ENCODE measurements at regions not wholly inside any gene's neighbourhood (a gene's known extent, or its start where the extent isn't known, plus 50 kb on each side); places are given as distances from the start of the nearest gene placed in this dataset.

DNA sequence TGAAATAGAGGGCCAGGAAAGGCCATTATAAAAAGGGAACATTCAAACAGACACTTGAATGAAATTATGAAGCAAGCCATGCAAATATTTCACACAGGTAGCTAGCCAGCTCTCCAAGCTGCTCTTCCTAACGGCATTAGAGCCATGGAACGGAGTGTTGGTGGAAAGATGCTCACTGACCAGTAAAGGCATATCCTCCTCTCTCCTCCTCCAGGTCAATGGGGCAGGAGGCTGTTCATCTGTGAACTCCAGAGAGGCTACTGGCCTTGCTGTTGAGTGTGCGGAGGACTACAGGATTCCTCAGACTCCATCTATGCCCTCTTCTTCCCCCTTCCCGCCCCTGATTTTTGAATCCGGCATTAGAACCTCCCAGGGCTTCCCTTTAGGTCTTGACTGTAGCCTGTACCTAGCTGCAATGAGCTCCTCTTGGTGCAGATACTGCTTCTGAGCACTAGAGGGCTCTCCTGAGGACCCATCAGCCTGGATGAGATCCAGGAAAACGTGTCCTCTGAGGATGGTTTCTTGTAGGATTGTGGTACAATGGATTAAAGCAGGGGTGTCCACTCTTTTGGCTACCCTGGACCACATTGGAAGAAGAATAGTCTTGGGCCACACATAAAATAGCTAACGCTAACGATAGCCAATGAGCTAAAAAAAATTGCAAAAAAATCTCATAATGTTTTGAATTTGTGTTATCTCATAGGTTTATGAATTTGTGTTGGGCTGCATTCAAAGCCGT lies 162.2 kb downstream of the SREK1 start:
- peak in 1 of 3 donors; percentile 6 for DNase-seq (ENCODE audit: low read depth in 2 of 3, low spot score in 1 of 3)

DNA sequence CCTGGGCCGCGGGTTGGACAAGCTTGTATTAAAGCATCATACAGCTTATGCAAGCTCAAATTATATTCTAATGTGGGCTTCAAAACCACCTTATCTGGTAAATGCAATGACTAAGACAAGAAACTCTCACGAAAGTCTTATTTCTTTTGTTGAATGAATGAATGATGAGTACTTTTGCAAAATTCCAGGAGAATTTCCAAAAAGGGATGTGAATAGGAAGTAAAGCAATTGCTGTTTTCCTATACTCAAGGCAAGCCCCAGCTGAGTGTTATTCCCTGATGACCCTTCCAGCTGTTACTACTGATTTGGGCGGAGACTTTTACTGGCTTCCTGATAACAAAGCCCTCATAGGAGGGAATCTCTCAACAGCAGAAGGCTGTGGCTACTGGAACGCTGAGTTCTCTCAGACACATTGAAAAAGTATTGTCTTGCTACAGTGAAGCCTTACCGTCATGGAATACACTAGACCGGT lies 162.8 kb downstream of the SREK1 start:
- no peak for DNase-seq (ENCODE audit: low read depth in 2 of 3, low spot score in 1 of 3)

DNA sequence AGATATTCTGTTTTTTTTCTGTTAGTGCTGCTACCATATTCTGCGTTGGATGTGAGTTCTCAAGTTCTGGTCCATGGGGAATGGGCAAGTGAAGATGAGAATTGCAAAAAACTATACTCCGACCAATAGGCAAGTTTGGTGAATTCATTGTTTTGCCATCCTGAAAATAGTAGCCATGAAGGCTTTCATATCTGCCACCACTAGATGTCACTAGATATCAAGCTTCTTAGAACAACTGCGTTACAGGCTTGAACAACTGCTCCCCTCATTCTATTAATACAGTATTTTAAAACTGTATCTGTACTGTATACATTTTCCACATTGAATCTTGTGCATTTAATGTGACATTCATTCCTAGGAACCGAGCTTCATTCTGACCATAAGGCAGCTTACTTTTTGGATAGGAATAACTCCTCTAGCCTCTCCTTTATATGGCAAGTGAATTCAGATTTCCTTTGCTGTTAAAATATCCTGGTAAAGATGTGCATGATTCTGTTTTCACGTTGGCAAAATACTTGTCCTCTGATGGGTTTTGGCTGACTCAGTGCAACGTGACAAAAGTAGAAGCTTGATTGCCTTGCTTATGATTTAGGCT lies 163.6 kb downstream of the SREK1 start:
- peak in 1 of 3 donors; percentile 10 for DNase-seq (ENCODE audit: low read depth in 2 of 3, low spot score in 1 of 3)

DNA sequence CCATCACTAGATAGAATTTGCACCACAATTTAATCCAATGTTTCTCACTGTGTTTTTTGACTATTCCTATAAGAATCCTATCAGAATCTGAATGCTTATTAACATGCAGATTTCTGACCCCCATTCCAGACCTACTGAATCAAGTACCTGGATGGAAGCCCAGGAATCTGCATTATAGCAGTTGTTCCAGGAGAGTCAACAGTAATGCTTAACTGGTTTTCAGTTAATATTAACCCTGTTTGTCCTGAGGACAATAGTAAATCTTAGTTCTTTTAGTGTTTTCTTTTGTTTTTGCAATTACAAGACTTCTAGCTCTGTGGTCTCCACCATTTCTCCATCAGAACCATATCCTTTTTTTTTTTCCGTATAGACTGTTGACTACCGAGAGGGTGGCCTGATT lies 168.2 kb downstream of the SREK1 start:
- DNase-seq (ENCODE audit: low read depth in 2 of 3, low spot score in 1 of 3) = no peak

DNA sequence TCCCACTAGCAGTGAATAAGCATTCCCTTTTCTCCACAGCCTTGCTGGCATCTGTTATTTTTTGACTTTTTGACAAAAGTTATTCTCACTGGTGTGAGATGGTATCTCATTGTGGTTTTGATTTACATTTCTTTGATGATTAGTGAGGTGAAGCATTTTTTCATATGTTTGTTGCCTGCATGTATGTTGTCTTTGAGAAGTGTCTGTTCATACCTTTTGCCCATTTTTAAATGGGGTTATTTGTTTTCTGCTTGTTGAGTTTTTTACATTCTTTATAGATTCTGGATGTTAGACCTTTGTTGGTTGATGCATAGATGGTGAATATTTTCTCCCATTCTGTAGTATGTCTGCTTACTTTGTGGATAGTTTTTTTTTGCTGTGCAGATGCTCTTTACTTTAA lies 171.7 kb downstream of the SREK1 start:
- DNase-seq (ENCODE audit: low read depth in 2 of 3, low spot score in 1 of 3) = no peak

DNA sequence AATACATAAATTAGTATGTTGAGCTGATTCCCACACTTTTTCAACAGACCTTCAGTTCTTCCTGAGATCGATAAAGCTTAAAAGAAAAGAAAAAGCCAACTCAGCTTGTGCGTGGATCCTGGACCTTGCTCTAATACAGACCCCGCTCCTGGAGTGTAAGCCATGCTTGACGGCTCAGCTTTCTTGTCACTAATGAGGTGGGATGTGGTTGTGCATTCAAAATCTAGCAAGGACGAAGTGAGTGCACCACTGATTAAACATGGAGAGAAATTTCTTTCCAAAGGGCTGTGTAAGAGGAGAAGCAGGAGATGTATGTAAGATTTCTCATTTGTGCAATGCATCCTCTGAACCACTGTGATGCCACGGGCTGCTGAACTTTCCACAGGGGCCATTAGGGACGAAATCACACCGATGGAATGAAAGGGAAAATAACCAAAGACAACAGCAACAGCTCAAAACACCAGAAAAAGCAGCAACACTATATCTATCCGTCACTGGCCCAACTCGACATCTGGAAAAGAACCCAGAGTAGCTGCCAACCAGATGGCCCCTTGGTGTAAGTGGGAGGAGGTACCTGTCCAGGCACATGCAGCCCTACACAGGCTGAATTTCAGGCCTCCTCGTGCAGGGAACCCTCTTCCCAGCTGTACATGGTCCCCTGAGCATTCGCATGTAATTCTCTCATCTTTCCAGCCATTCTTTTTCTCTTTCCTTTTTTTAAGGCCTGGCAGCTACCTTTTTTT lies 178.9 kb downstream of the SREK1 start:
- DNase-seq (ENCODE audit: low read depth in 2 of 3, low spot score in 1 of 3) = no peak

DNA sequence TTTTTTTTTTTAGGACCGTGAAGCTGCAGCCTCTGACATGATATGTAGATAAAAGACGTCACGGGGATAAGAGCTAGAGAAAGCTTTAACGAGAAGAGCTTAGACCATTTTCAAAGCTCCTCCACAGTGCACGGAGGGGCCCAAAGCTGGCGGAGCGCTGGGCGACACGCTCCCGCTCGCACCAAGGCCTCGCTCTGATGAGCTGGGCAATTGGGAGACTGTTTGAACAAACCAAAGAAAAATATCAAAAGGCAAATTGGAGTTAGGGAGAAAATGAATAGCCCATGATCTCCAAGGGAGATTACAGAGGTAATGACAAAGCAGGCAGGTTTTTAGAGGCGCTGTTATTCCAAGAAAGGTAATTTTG lies 179.4 kb downstream of the SREK1 start:
- DNase-seq (ENCODE audit: low read depth in 2 of 3, low spot score in 1 of 3) = no peak

DNA sequence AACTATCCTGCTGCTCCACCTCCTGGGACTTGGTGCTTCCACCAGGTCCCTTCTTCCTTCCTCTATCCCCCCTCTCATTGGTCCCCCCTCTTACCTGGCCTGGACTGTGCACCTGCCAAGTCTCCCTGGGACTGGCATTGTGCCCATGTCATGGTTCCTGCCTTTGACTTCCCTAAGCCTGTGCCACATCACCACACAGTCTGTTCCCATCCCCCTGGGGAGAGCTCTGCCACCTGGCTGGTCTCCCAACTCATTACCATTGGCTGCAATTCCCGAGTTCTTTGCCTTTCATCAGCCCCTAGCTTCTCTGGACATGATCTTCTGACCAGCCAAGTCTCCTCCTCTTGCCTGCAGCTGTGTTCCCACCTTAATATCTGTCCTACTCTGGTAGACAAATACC lies 180.3 kb downstream of the SREK1 start:
- no peak for DNase-seq (ENCODE audit: low read depth in 2 of 3, low spot score in 1 of 3)

DNA sequence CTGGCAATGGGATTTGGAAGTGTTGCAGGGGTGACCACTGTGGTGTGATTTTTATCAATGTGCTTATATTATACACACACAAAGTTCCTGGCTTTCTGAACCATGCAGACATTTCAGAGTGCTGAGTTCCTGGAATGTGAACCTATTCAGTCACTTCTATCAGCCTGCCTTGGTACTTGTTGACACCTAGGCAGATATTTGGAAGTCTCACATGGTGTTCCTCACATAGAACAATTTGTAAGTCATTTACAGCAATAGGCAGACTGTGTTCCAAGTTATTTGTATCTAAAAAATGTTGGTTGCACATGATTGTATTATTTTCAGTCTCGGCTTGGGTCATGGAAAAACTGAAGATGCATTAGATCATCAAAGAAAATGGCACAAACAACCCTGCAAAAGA lies 182.2 kb downstream of the SREK1 start:
- DNase-seq (ENCODE audit: low read depth in 2 of 3, low spot score in 1 of 3) = no peak

DNA sequence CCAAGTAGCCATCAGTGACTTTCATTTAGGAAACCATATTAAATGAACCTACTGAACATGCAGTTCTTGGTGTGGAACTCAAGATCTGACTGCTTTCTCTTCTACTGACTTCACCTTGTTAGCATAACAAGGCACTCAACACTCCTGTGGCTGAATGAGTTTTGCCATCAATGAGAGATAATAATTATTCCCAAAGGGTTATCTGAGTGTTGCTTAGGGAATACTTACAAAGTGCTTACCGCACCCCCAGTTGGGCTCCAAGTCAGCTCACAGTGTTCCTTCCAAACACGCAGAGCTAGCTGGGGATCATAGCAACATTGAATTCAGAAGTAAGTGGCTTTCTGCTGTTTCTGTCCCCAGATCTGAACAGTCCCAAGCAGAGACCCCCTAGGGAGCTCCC lies 182.9 kb downstream of the SREK1 start:
- no peak for DNase-seq (ENCODE audit: low read depth in 2 of 3, low spot score in 1 of 3)

DNA sequence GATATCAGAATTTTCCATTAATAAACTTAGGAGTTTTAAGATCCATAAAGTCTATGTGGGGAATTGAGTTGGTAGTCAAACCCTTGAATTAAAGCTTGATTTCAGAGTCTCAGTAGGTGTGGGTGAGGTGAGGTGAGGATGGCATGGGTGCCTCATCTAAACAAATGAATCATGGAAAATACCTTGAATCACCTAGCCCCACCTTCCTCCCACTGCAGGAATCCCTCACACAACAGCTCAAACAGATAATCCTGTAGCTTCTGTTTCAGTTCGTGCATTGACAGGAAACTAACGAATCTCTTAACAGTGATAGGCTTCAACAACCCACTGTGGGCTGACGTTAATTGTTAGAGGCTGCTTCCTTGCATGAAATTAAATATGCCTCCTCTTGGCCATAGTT lies 185.0 kb downstream of the SREK1 start:
- DNase-seq (ENCODE audit: low read depth in 2 of 3, low spot score in 1 of 3) = peak in 2 of 3 donors; percentile 19 to 36

DNA sequence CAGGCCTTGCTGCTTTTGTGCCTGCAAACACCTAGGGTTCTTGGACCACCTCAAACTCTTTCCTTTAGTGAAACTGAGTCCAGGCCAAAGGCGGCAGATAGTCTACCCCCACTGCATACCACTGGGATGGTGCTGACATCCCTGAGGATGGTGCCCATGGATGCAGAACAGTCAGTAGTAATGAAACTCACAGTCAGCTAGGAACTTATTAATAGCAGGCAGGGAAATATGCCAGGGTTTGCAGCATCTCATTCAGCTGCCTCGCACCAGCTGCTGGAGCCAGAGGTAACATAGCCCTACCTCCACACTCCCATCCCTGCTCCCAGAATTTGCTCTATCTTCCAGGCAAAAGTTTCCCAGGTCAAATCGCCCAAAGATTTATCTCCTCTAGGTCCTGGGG lies 189.1 kb downstream of the SREK1 start:
- DNase-seq (ENCODE audit: low read depth in 2 of 3, low spot score in 1 of 3) = no peak

DNA sequence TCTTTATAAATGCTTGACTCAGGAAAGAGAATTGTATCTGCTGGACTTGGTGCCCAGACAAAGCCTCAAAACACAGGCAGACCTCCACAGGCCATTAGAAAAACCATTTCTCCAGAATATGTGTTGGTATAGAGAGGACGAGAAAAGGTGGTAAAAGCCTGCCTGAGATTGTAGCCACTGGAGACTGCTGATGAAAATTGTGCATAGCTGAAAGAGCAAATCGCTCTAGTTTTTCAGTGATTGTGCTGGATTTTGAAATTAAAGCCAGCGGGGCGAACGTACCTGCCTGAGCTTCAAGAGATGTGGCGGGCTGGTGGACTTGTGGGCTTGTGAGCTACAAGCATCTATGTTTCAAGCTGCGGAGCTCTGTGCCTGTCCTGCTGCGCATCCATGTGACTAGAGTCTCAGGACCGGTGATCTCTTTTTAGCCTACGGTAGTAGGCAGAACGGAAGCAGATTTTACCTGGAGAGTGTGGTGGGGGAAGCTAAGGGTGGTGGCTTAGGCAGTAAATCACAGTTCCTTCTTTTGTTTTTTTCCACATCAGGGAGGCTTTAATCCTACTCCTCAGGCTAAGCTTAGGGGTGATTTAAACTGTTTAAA lies 193.6 kb downstream of the SREK1 start:
- DNase-seq (ENCODE audit: low read depth in 2 of 3, low spot score in 1 of 3) = no peak

DNA sequence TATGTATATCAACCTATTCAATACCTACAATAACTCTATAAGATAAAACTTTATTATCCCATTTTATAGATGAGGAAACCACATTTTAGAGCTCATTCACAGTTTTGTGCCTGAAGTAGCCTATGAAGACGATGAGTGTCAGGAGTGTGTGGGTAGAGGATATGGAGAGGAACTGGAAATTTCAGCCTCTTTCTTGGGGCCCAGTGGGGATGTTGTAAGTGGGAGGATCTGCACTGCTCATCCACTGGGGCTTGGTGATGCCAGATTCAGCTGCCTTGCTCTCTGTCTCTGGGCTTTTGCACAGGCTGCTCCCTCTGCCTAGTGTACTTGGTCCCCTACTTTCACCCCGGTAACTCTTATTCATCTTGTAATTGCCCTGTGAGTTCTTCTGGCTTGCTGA lies 194.7 kb downstream of the SREK1 start:
- DNase-seq (ENCODE audit: low read depth in 2 of 3, low spot score in 1 of 3) = no peak

DNA sequence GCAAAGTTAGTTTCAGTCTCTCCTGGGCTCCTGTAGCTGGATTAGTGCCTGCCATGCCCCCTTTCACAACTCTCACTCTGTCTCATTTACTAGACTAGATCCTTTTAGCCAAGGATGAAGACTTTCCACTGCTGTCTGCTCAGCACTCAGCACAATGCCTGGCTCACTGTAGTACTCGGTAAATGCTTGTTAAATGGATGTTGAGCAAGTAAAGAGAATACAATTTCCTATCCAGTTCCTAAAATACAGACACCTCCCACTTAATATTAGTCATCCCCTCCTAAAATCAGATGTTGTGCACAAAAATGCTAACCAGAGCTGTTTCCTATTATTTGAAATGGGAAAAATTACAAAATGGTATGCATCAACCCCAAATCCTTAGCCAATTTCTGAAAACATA lies 195.8 kb downstream of the SREK1 start:
- DNase-seq (ENCODE audit: low read depth in 2 of 3, low spot score in 1 of 3) = no peak

DNA sequence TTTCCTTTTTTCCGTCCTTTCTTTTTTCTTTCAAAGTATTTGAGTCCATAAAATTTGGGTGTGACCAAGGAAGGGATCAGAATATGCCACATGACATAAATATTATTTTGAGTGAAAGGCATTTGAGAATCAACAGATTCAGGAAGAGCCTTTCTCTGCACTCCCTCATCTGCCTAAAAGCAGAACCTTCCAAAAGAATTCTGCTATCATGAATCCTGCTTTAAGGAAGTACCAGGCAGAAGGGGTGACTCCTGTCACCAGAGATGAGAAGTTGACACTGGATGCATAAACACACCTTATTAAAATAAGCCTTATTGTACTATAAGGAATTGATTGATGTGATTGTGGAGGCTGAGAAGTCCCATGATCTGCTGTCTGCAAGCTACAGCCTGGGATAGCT lies 196.7 kb downstream of the SREK1 start:
- no peak for DNase-seq (ENCODE audit: low read depth in 2 of 3, low spot score in 1 of 3)

DNA sequence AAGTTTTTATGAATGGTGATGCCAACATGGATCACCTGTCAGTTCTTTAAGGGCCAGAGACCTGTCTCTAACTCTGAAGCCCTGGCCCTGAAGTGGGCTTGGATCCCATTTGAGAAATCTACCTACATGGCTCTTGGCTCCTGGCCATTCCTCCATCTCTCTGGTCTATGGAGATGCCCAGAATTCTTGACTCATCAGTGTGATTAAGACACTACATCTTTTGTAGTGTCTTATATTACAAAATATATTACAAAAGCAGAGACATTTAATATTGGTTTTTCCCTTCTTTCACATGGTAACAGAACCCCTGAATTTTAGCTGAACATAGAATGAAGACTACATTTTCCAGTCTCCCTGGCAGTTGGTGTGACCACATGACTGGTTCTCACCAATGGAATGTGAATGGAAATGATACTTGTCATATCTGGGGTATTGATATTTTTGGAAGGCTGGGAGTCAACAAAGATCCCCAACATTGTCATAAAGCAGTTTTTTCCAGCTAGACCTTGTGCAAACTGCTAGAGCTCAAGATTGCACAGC lies 198.3 kb downstream of the SREK1 start:
- DNase-seq (ENCODE audit: low read depth in 2 of 3, low spot score in 1 of 3) = no peak

DNA sequence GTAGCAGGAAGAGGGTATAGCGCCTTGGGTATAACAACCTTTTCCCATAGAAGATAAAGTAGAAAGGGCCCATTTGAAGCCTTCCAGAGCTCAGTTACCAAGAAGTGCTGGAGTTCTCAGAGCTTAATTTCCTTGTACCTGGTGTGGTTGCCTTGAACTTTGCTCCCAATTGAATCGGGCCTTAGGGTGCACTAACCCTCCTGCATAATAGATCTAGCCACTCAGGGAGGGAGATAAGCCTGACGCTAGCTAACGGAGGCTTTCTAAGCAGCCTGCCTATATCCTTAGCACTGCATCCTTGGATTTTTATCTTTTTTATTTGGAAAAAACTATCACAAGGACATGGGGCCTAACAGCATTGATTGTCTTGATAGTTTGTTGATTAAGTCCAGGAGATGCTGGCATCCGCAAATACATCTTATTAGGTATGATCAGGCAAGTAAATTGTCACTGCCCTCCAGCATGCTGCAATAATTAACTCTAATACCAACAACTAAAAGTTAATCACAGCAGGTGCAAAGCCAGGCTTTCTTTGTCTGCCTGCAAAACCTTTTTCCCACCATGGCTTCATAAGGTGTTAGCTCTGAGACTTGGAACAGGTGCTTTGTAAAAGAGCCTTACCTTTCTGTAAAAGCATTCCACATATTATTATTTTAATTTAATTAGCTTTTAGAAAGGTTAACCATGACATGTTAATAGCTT lies 199.4 kb downstream of the SREK1 start:
- no peak for DNase-seq (ENCODE audit: low read depth in 2 of 3, low spot score in 1 of 3)

DNA sequence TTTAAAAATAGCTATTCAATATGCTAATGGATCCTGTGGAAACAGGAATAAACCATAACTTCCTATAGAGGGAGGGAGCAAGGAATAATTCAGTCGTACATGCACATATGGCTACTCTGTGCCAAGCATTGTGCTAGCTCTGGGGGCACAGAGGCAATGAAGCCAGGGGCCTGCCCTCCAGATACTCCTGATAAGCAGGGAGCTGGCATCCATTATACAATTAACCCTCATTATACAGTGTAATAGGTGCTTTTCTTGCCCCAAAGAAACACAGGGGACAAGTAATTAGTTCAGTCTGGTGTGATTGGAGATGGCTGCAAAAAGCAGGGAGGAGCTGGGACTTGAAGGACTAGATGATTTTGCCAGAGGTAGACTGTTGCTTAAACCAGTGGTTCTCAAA lies 200.4 kb downstream of the SREK1 start:
- no peak for DNase-seq (ENCODE audit: low read depth in 2 of 3, low spot score in 1 of 3)

DNA sequence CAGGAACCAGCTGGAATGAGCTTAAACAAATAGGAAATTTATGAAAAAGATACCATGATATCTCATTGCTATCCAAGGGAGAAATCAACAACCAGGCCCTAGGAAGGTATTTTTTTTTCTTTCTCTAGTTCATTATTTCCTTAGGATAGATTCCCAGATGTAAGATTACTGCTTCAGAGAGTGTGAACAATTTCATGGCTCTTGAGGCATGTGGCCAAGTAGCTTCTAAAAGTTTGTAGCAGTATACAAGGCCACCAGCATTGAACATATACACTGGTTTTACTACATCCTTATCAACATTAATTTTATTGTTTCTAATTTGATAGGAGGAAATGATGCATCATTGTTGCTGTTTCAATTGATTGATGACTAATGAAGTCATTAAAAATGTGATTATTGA lies 201.2 kb downstream of the SREK1 start:
- DNase-seq (ENCODE audit: low read depth in 2 of 3, low spot score in 1 of 3) = no peak

DNA sequence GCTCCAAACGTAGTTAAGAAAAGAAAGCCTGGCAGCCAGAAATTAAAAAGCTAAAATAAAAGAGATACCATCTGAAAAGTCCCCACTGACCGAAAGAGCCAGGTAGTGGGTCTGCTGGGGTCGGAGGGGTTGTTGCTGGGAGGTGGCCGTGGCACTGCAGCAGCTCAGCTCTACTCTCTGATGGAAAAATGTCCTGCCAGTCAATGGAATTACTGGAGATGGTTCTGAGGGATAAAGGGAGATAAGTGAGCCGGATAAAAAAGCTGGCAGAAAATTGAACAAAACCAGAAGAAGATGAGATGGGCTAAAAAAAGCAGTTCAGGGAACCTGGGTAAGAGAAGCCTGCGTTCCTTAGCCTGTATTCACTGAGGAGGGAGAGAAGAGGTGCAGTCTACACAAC lies 202.8 kb downstream of the SREK1 start:
- DNase-seq (ENCODE audit: low read depth in 2 of 3, low spot score in 1 of 3) = no peak
